ENCODE measurements at regions not wholly inside any gene's neighbourhood (a gene's known extent, or its start where the extent isn't known, plus 50 kb on each side); places are given as distances from the start of the nearest gene placed in this dataset.

DNA sequence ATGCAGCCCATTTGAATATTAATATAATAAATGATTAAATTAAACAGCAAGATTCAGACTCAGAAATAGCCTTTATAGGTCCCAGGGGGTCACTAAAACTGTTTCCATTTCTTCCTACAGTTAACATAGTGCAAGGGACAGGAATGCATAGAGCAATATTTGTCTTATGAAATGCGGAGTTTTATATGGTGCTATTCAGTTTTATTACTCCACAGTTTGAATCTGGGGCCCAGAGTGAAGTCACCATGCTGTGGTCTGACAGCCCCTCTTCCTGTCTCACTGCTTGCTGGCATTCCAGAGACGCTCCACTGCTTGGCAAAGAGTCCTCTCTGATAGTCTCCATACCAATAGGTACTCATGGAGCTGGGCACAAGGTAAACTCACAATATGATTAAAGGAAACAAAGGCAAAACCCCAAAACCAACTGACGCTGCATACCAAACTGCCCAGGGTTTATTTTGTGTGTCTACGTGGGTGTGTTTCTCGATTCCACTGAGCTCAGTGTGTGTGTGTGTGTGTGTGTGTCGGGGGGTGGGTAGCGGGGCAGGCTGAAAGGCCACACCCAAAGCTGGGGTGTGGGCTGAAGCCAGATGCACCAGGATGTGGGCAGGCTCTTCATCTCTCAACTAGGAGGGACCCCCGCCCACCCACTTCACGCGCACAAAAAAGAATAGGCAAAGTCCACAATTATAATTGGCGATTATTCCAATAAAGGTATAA, 277.9 kb downstream of the TSHZ3 start:
- TF ChIP-seq POLR2AphosphoS5 (IDR thresholded peaks at IDR 0.05) (no peak), POLR2A (IDR thresholded peaks at IDR 0.05) (no peak), EP300 (IDR thresholded peaks at IDR 0.05) (no peak)
- TF ChIP-seq, protein P1, sequence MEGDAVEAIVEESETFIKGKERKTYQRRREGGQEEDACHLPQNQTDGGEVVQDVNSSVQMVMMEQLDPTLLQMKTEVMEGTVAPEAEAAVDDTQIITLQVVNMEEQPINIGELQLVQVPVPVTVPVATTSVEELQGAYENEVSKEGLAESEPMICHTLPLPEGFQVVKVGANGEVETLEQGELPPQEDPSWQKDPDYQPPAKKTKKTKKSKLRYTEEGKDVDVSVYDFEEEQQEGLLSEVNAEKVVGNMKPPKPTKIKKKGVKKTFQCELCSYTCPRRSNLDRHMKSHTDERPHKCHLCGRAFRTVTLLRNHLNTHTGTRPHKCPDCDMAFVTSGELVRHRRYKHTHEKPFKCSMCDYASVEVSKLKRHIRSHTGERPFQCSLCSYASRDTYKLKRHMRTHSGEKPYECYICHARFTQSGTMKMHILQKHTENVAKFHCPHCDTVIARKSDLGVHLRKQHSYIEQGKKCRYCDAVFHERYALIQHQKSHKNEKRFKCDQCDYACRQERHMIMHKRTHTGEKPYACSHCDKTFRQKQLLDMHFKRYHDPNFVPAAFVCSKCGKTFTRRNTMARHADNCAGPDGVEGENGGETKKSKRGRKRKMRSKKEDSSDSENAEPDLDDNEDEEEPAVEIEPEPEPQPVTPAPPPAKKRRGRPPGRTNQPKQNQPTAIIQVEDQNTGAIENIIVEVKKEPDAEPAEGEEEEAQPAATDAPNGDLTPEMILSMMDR (IDR thresholded peaks at IDR 0.05): no peak
- Histone ChIP-seq H3K4me1 (peaks cover 8% of the 10 kb centered on the region), H3K4me3 (no peak overlapping the region), H3K9me3 (no peaks in the 10 kb centered on the region), H3K27me3 (peaks cover 10% of the 10 kb centered on the region), H3K27ac (no peak overlapping the region), H3K36me3 (no peaks in the 10 kb centered on the region)
- DNase-seq (ENCODE audit: low spot score in 2 of 2): no peak
- 77% methylated on average over 8 of the region's 11 CpGs for WGBS

DNA sequence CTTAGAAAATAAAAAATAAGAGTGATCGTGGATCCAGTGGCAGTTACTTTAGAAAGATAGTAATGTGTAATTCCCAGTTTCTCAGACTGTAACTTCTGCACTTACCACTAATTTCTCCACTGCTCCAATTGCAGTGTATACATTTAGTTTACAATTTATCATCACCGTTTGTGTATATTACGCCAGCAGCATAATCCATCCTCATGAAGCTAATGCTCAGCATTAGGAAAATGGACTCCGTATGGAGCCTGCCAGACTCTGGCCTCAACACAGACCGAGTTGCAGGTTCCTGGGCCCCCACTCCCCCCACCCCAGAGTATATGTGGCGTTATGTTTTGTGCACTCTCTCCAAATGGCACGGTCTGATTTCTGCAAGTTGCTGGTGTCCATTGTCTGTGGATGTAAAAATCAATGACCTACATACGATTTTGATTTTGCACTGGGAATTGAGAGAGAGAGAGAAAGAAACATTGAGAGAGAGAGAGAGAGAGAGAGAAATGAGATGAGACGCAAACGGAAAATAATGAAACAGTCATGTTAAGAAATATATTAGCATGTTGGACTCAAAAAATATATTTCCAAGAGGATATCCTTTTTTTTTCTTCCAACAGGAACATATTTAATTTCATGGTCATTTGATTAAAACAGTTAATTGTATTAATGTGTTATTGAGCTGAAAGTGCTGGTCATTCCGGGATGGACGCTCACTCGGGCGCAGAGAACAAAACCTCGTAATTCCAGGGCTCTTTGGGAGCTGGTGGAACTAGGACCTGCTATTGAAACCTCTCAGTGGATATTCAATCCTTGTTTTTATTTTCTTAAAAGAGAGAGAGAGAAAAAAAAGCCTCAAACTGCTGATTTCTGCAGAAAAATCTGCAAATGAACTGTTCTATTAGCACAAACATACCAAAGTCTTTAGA, 278.8 kb downstream of the TSHZ3 start:
- WGBS: 85% methylated on average over 15 of the region's 15 CpGs
- Histone ChIP-seq H3K4me3 (no peak overlapping the region), H3K4me1 (peaks cover 15% of the 10 kb centered on the region), H3K36me3 (no peaks in the 10 kb centered on the region), H3K27ac (no peak overlapping the region), H3K9me3 (no peaks in the 10 kb centered on the region), H3K27me3 (peaks cover 10% of the 10 kb centered on the region)
- DNase-seq (ENCODE audit: low spot score in 2 of 2): no peak
- TF ChIP-seq EP300 (IDR thresholded peaks at IDR 0.05) (no peak), POLR2A (IDR thresholded peaks at IDR 0.05) (no peak), POLR2AphosphoS5 (IDR thresholded peaks at IDR 0.05) (no peak)
- TF ChIP-seq, protein P1 (IDR thresholded peaks at IDR 0.05): no peak

DNA sequence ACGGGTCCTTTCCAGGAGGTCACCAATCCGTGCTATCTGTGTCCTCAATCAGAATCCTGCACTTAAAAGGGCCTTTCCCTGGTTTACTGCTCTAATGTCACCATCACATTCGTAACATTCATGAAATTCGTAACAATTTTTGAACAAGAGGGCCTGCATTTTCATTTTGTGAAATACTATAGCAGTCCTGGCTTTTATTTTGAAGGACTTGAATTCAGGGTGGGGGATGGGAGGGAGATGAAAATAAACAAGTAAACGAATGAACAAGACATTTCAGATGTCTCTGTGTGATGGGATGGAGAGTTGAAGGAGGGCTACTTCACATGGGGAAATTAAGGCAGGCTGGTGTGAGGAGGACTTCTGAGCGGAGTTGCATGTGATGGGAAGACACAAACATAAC, 281.0 kb downstream of the TSHZ3 start:
- Histone ChIP-seq H3K36me3 (no peaks in the 10 kb centered on the region), H3K9me3 (no peaks in the 10 kb centered on the region), H3K27me3 (no peaks in the 10 kb centered on the region), H3K27ac (no peak overlapping the region), H3K4me1 (peaks cover 15% of the 10 kb centered on the region), H3K4me3 (no peak overlapping the region)
- DNase-seq (ENCODE audit: low spot score in 2 of 2): no peak
- 88% methylated on average over 6 of the region's 6 CpGs for WGBS
- TF ChIP-seq EP300 (IDR thresholded peaks at IDR 0.05) (no peak), POLR2AphosphoS5 (IDR thresholded peaks at IDR 0.05) (no peak), POLR2A (IDR thresholded peaks at IDR 0.05) (no peak)
- TF ChIP-seq, protein P1 (IDR thresholded peaks at IDR 0.05): no peak

DNA sequence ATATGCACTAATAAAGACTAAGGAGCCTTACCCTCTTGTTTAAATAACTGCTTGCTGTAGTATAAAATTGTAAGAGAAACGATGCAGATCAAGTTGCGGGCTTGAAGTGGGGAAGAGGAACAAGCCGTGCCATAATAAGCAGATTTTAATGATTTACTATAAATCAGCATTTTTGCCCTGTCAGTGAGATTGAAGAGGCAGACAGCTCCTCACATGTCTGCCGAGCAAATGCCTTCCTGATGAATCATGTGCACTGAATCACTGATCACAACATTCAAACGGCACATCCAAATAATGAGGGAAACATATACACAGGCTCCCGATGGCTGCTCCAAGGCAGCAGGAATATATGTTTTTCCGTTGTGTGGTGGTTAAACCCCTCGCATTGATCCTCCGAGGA, 282.9 kb downstream of the TSHZ3 start:
- no peak overlapping the region for H3K27ac ChIP-seq
- TF ChIP-seq EP300 (IDR thresholded peaks at IDR 0.05) (no peak), POLR2A (IDR thresholded peaks at IDR 0.05) (no peak), POLR2AphosphoS5 (IDR thresholded peaks at IDR 0.05) (no peak)
- TF ChIP-seq, protein P1 (IDR thresholded peaks at IDR 0.05): no peak
- H3K36me3 ChIP-seq: no peaks in the 10 kb centered on the region
- 20% methylated on average over 9 of the region's 9 CpGs for WGBS
- H3K4me1 ChIP-seq: peaks cover 15% of the 10 kb centered on the region
- no peak overlapping the region for H3K4me3 ChIP-seq
- DNase-seq (ENCODE audit: low spot score in 2 of 2): no peak
- H3K27me3 ChIP-seq: no peaks in the 10 kb centered on the region
- H3K9me3 ChIP-seq: no peaks in the 10 kb centered on the region

DNA sequence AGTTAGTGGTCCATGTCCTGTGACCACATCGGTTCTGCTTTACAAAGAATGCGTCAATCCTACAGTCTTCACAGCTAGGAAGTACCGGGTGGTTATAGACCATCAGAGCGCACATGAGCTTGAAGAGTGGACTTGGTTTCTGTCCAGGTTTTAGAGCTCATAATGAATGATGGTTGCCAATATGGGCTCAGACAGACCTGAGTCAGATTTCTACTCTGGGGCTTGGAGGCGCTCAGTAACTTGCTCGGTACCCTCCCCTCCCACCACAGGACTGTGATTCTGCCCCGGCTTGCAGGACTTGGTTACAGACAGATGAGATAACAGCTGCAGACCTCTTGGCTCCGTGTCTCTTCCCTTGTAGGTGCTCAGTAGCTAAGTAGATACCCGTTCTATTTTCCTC, 284.7 kb downstream of the TSHZ3 start:
- WGBS: 49% methylated on average over 9 of the region's 9 CpGs
- DNase-seq (ENCODE audit: low spot score in 2 of 2): no peak

More for the DNA sequence above, 284.7 kb downstream of the TSHZ3 start:
- H3K36me3 ChIP-seq: no peaks in the 10 kb centered on the region
- peaks cover 15% of the 10 kb centered on the region for H3K4me1 ChIP-seq
- H3K27me3 ChIP-seq: no peaks in the 10 kb centered on the region
- H3K9me3 ChIP-seq: no peaks in the 10 kb centered on the region
- no peak overlapping the region for H3K27ac ChIP-seq
- TF ChIP-seq, protein P1 (IDR thresholded peaks at IDR 0.05): no peak
- TF ChIP-seq POLR2AphosphoS5 (IDR thresholded peaks at IDR 0.05) (no peak), EP300 (IDR thresholded peaks at IDR 0.05) (no peak), POLR2A (IDR thresholded peaks at IDR 0.05) (no peak)
- no peak overlapping the region for H3K4me3 ChIP-seq
